ENCODE measurements at regions not wholly inside any gene's neighbourhood (a gene's known extent, or its start where the extent isn't known, plus 50 kb on each side); places are given as distances from the start of the nearest gene placed in this dataset.

GRCh38 chr1:185681034-185681633 is 53.1 kb upstream of the HMCN1 start:
- H3K27ac Mint-ChIP-seq: no peak overlapping the region
- no peaks in the 10 kb centered on the region for H3K9me3 Mint-ChIP-seq
- no peaks in the 10 kb centered on the region for H3K36me3 Mint-ChIP-seq (ENCODE audit: low read depth)
- no peak overlapping the region for H3K4me3 Mint-ChIP-seq
- TF ChIP-seq CTCF (IDR thresholded peaks at IDR 0.05): peak; percentile 33
- peaks cover 4% of the 10 kb centered on the region for H3K27me3 Mint-ChIP-seq (ENCODE audit: low read depth, poor library complexity)
- peak; percentile 20 for DNase-seq
- peaks cover 13% of the 10 kb centered on the region for H3K4me1 Mint-ChIP-seq

GRCh38 chr1:185680453-185680852 is 53.7 kb upstream of the HMCN1 start:
- peaks cover 14% of the 10 kb centered on the region for H3K4me1 Mint-ChIP-seq
- no peak for TF ChIP-seq CTCF (IDR thresholded peaks at IDR 0.05)
- DNase-seq: no peak
- H3K9me3 Mint-ChIP-seq: no peaks in the 10 kb centered on the region
- no peak overlapping the region for H3K27ac Mint-ChIP-seq
- no peaks in the 10 kb centered on the region for H3K36me3 Mint-ChIP-seq (ENCODE audit: low read depth)
- no peak overlapping the region for H3K4me3 Mint-ChIP-seq
- no peaks in the 10 kb centered on the region for H3K27me3 Mint-ChIP-seq (ENCODE audit: low read depth, poor library complexity)

- Mint-ChIP-seq H3K36me3 (ENCODE audit: low read depth) (no peaks in the 10 kb centered on the region), H3K27ac (no peak overlapping the region), H3K4me3 (no peak overlapping the region), H3K27me3 (ENCODE audit: low read depth, poor library complexity) (no peaks in the 10 kb centered on the region), H3K4me1 (peaks cover 26% of the 10 kb centered on the region), H3K9me3 (no peaks in the 10 kb centered on the region)
- TF ChIP-seq CTCF (IDR thresholded peaks at IDR 0.05): no peak
- no peak for DNase-seq
Measured at GRCh38 chr1:185679220-185679619, 55.0 kb upstream of the HMCN1 start.

GRCh38 chr1:185676969-185677368 is 57.2 kb upstream of the HMCN1 start:
- Mint-ChIP-seq H3K4me3 (no peak overlapping the region), H3K9me3 (no peaks in the 10 kb centered on the region), H3K36me3 (ENCODE audit: low read depth) (no peaks in the 10 kb centered on the region), H3K27ac (no peak overlapping the region), H3K27me3 (ENCODE audit: low read depth, poor library complexity) (no peaks in the 10 kb centered on the region), H3K4me1 (peaks cover 37% of the 10 kb centered on the region)
- no peak for TF ChIP-seq CTCF (IDR thresholded peaks at IDR 0.05)
- DNase-seq: no peak

- Mint-ChIP-seq H3K27me3 (ENCODE audit: low read depth, poor library complexity) (no peaks in the 10 kb centered on the region), H3K4me3 (no peak overlapping the region), H3K36me3 (ENCODE audit: low read depth) (no peaks in the 10 kb centered on the region), H3K9me3 (no peaks in the 10 kb centered on the region), H3K27ac (no peak overlapping the region), H3K4me1 (peaks cover 29% of the 10 kb centered on the region)
- DNase-seq: no peak
- TF ChIP-seq CTCF (IDR thresholded peaks at IDR 0.05): no peak
Measured at GRCh38 chr1:185674201-185674600, 60.0 kb upstream of the HMCN1 start.

- H3K9me3 Mint-ChIP-seq: no peaks in the 10 kb centered on the region
- no peak for TF ChIP-seq CTCF (IDR thresholded peaks at IDR 0.05)
- DNase-seq: no peak
- no peak overlapping the region for H3K27ac Mint-ChIP-seq
- no peaks in the 10 kb centered on the region for H3K27me3 Mint-ChIP-seq (ENCODE audit: low read depth, poor library complexity)
- no peaks in the 10 kb centered on the region for H3K36me3 Mint-ChIP-seq (ENCODE audit: low read depth)
- peaks cover 29% of the 10 kb centered on the region for H3K4me1 Mint-ChIP-seq
- peak overlapping the region; percentile 11 for H3K4me3 Mint-ChIP-seq
Measured at GRCh38 chr1:185672719-185673360, 61.4 kb upstream of the HMCN1 start.
